Epithelial cell of esophagus (primary cell): ENCODE measurements at regions not wholly inside any gene's neighbourhood (a gene's known extent, or its start where the extent isn't known, plus 50 kb on each side); places are given as distances from the start of the nearest gene placed in this dataset.
"Not testable (repeated sequence)": the region's sequence is repeated elsewhere in the genome, so short reads cannot be mapped to it uniquely, and the experiment has no call there.

ENCODE experiments used
- DNase-seq: peaks from one replicate; pipeline ENCODE4 v3.0.0; 2010; ENCODE audit warnings: low read depth
- H3K4me3 ChIP-seq: 2 replicates; pipeline ENCODE4 v1.5.1; 2011; ENCODE audit warnings: mild to moderate bottlenecking, low read length, control low read depth
- TF ChIP-seq, protein P1 (sequence below): IDR thresholded peaks from 2 replicates; pipeline ENCODE4 v1.5.1; 2011; ENCODE audit warnings: low read depth, mild to moderate bottlenecking, low read length, control low read depth, inconsistent platforms; ENCODE audit not compliant: insufficient read depth; ENCODE audit errors: missing control alignments

DNA sequence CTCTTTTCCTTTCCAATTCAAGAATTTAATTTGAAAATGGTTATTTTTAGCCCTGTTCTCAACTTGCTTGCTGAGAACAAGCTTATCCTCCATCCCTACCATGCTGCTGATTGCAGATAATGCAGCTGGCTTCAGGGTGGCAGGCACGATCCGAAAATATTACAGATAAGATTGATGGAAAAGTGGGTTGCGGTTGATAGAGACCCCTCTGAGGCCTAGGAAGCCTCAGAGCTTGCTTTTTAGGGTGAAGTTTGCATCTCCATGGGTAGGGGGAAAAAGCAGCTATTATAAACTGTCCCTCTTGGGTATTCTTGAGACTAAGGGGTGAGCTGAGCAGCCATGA is 116.5 kb upstream of the GOT2 start:
- TF ChIP-seq, protein P1, sequence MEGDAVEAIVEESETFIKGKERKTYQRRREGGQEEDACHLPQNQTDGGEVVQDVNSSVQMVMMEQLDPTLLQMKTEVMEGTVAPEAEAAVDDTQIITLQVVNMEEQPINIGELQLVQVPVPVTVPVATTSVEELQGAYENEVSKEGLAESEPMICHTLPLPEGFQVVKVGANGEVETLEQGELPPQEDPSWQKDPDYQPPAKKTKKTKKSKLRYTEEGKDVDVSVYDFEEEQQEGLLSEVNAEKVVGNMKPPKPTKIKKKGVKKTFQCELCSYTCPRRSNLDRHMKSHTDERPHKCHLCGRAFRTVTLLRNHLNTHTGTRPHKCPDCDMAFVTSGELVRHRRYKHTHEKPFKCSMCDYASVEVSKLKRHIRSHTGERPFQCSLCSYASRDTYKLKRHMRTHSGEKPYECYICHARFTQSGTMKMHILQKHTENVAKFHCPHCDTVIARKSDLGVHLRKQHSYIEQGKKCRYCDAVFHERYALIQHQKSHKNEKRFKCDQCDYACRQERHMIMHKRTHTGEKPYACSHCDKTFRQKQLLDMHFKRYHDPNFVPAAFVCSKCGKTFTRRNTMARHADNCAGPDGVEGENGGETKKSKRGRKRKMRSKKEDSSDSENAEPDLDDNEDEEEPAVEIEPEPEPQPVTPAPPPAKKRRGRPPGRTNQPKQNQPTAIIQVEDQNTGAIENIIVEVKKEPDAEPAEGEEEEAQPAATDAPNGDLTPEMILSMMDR: no peak
- no peak for DNase-seq
- H3K4me3 ChIP-seq: no peak overlapping the region

DNA sequence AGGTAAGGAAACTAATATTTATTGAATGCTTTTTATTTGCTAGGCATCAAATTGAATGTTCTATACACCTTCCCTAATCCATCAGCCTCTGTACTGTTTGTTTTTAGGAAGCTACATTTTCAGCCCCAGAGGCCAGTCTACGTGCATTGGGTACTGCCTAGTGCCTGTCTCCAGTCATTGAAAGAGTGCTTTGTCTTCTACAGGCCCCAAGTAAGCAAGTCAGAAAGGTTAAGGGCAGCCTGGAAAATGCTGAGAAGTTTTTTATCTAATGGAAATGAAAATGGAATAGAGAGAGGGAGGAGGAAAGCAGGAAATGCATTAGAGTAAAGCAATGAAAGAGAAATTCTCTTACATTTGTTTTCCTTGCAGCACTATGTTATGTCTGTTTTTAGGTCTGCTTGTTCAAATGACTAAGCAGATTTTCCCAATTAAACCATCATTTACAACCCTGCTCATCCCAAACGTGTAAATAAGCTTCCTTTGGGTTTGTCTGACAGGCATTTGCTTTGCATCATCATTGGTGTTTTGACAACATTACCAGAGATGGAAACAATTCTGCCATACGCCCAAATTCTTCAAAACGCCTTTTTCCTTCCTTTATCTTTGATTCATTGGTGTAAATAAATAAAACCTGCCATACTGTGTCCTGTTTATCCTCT is 116.0 kb upstream of the GOT2 start:
- no peak for DNase-seq
- TF ChIP-seq, protein P1: no peak

DNA sequence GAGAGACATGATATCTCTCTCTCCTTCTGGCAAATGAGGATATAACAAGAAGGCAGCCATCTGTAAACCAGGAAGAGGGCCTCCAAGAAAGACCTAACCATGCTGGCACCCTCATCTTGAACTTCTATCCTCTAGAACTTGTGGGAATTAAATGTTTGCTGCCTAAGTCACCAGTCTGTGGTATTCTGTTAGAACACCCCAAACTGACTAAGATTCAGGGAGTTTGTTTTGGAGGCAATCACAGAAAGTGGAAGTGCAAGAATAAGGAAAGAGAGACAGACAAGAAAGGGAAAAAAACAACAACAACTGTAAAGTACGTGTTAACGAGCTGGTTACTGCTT is 114.5 kb upstream of the GOT2 start:
- DNase-seq: no peak

More for the DNA sequence above, 116.0 kb upstream of the GOT2 start:
- H3K4me3 ChIP-seq: no peak overlapping the region

DNA sequence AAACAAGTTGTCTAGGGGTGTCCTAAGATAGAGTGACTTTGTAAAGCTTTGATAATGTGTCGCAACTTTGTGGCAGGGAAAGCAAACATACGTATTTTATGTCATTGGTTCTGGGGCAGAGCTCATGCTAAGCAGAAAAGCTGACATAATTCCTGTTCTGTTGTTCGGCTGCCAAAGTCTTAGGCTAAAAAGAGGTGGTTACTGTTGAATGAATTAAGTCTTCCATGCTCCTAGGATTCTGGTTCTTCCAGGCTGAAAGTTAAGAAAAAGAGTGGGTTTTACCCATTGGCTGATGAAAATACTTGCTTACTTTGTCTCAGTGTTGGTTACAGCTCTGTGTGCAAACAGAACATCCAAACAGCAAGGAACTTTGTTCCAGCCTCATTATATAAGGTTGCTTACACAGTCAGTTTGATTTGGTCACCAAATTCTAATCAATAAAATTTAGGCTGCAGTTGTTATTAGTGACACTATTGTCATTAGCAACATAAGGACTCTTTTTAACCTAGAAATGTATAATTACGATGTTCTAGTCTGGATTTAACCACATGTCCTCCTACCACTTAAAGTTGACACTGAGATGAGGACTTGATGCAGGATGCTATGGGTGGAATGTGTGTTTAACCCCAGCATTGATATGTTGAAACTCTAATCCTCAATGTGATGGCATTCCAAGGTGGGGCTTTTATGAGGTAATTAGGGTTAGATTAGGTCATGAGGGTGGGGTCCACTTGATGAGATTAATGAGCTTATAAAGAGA is 114.0 kb upstream of the GOT2 start:
- H3K4me3 ChIP-seq: no peak overlapping the region
- TF ChIP-seq, protein P1: no peak
- DNase-seq: no peak

More for the DNA sequence above, 114.5 kb upstream of the GOT2 start:
- H3K4me3 ChIP-seq: no peak overlapping the region
- TF ChIP-seq, protein P1: no peak

DNA sequence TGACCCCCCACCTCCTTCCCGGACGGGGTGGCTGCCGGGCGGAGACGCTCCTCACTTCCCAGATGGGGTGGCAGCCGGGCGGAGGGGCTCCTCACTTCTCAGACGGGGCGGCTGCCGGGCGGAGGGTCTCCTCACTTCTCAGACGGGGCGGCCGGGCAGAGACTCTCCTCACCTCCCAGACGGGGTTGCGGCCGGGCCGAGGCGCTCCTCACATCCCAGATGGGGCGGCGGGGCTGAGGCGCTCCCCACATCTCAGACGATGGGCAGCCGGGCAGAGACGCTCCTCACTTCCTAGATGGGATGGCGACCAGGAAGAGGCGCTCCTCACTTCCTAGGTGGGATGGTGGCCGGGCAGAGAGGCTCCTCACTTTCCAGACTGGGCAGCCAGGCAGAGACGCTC is 112.1 kb upstream of the GOT2 start:
- DNase-seq, H3K4me3 ChIP-seq: not testable (repeated sequence)

DNA sequence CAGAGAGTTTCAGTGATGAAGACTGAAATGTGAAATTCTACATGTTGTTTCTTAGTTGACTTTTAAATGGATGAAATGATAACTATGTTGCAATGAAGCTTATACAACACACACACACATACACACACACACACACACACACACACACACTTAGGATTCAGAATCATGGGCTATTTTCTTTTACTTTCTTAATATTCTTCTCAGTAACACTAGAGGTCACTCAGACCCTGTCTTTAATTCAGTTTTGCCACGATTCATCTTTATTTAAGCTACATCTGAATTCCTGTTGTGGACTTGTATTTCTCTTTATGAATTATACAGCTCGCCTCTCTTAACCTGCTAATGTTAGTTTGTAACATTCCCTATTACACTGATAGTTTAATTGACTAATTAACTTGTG is 109.6 kb upstream of the GOT2 start:
- DNase-seq: peak; percentile 13
- TF ChIP-seq, protein P1: no peak
- H3K4me3 ChIP-seq: no peak overlapping the region

DNA sequence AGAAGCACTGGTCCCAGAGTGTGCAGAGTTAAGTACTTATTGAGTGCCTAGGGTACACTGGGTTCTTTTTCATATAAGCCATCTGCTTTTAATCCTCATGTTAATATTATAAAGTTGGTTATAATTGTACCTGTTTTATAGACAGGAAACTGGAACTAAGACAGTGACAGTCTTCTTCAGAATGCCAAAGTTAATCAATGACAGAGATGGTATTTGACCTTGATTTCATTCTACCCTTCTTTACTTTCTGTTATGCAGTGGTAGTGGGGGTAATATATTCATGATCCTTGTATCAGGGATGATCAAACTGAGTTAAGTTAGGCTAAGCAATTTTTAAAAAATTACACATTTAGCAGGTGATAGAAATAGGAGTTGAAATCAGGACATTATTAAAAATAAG is 108.6 kb upstream of the GOT2 start:
- TF ChIP-seq, protein P1: no peak
- no peak for DNase-seq

More for the DNA sequence above, 108.6 kb upstream of the GOT2 start:
- H3K4me3 ChIP-seq: no peak overlapping the region
